ENCODE measurements at regions not wholly inside any gene's neighbourhood (a gene's known extent, or its start where the extent isn't known, plus 50 kb on each side); places are given as distances from the start of the nearest gene placed in this dataset.
"Not testable (repeated sequence)": the region's sequence is repeated elsewhere in the genome, so short reads cannot be mapped to it uniquely, and the experiment has no call there.

DNA sequence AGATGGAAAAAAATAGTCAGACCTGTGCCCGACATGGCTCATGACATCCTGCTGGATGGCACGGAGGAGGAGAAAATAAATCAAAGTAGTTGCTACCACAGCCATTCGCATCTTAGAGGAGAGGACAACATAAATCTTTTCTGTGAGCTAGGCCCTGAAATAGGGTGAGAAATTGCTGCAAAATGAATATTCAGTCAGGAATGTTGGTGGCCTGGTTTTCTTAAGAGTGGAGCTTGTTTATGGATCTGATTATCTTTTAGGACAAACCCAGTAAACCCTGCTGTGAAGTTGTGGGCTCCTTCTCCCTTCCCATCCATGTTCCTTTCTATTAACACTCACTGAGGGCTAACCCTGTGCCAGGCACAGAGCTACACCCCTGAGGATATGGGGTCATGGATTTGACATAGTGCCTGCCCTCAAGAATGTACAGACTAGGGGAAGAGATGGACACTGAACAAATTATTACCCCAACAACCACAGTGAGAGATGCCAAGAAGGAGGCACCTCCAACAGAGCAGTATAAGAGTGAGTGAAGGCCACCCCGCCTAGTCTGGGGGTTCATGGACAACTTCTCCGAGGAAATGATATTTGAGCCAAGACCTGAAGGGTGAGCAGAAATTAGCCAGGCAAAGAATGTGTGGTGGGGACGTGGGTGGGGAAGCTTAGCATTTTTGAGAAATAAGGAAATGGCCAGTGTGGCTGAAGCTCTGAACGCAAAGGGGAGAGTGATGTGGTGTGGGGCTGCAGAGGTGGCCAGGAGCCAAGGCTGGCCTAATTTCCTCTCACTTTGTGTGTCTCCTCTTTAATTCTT, 68.9 kb upstream of the ARL8B start:
- peaks cover 46% of the 10 kb centered on the region in 2 experiments for H3K4me1 ChIP-seq (ENCODE audit: control insufficient read depth in 1 of 2, insufficient read depth in 1 of 2, low read depth in 1 of 2, low read length in 1 of 2)
- peak overlapping the region; percentile 82 for H3K27ac ChIP-seq
- no peak overlapping the region for H3K4me3 ChIP-seq (ENCODE audit: low read depth in 1 of 2, low read length in 1 of 2)
- TF ChIP-seq, protein P1, sequence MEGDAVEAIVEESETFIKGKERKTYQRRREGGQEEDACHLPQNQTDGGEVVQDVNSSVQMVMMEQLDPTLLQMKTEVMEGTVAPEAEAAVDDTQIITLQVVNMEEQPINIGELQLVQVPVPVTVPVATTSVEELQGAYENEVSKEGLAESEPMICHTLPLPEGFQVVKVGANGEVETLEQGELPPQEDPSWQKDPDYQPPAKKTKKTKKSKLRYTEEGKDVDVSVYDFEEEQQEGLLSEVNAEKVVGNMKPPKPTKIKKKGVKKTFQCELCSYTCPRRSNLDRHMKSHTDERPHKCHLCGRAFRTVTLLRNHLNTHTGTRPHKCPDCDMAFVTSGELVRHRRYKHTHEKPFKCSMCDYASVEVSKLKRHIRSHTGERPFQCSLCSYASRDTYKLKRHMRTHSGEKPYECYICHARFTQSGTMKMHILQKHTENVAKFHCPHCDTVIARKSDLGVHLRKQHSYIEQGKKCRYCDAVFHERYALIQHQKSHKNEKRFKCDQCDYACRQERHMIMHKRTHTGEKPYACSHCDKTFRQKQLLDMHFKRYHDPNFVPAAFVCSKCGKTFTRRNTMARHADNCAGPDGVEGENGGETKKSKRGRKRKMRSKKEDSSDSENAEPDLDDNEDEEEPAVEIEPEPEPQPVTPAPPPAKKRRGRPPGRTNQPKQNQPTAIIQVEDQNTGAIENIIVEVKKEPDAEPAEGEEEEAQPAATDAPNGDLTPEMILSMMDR (IDR thresholded peaks at IDR 0.05): no peak
- no peaks in the 10 kb centered on the region for H3K9me3 ChIP-seq
- H3K27me3 ChIP-seq: no peaks in the 10 kb centered on the region
- H3K36me3 ChIP-seq: no peaks in the 10 kb centered on the region

DNA sequence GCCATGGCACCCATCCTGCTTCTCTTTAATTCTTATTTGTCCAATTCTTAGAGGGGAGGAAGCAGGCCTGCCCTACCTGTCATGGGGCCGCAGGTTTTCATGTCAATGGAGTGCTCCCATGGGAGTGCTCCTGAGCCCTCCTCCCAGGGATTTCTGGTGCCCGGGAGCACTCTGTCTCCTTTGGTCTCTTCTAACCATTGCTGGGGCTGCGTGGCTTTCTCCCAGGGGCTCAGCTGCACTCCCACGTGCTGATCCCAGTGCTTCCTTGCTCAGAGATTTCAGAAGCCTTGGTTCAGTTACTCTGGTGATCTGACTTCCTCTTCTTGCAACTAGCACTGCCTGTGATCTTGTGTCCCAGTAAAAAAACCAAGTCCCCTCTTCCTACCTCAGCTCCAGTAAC, 68.0 kb upstream of the ARL8B start:
- H3K36me3 ChIP-seq: no peaks in the 10 kb centered on the region
- H3K27ac ChIP-seq: peak overlapping the region; percentile 82
- TF ChIP-seq, protein P1 (IDR thresholded peaks at IDR 0.05): no peak
- peaks cover 46% of the 10 kb centered on the region in 2 experiments for H3K4me1 ChIP-seq (ENCODE audit: control insufficient read depth in 1 of 2, insufficient read depth in 1 of 2, low read depth in 1 of 2, low read length in 1 of 2)
- no peaks in the 10 kb centered on the region for H3K27me3 ChIP-seq
- no peak overlapping the region for H3K4me3 ChIP-seq (ENCODE audit: low read depth in 1 of 2, low read length in 1 of 2)
- no peaks in the 10 kb centered on the region for H3K9me3 ChIP-seq

DNA sequence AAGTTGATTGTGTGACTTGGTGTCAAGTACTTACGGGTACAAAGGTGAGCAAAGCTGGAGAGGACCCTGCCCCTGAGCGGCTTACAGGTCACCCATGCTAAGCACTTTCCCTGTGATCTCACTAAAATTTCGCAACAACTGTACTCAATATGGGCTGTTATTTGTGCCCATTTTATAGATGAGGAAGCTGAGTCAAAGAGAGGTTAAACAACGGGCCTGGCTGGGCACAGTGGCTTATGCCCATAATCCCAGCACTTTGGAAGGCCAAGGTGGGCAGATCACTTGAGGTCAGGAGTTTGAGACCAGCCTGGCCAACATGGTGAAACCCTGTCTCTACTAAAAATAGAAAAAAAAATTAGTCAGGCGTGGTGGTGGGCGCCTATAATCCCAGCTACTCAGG, 67.5 kb upstream of the ARL8B start:
- Histone ChIP-seq H3K27ac (peak overlapping the region; percentile 82), H3K4me1 (ENCODE audit: control insufficient read depth in 1 of 2, insufficient read depth in 1 of 2, low read depth in 1 of 2, low read length in 1 of 2) (peaks cover 46% of the 10 kb centered on the region in 2 experiments)
- H3K9me3 ChIP-seq; H3K4me3 ChIP-seq (ENCODE audit: low read depth in 1 of 2, low read length in 1 of 2); H3K36me3 ChIP-seq; H3K27me3 ChIP-seq: not testable (repeated sequence)

DNA sequence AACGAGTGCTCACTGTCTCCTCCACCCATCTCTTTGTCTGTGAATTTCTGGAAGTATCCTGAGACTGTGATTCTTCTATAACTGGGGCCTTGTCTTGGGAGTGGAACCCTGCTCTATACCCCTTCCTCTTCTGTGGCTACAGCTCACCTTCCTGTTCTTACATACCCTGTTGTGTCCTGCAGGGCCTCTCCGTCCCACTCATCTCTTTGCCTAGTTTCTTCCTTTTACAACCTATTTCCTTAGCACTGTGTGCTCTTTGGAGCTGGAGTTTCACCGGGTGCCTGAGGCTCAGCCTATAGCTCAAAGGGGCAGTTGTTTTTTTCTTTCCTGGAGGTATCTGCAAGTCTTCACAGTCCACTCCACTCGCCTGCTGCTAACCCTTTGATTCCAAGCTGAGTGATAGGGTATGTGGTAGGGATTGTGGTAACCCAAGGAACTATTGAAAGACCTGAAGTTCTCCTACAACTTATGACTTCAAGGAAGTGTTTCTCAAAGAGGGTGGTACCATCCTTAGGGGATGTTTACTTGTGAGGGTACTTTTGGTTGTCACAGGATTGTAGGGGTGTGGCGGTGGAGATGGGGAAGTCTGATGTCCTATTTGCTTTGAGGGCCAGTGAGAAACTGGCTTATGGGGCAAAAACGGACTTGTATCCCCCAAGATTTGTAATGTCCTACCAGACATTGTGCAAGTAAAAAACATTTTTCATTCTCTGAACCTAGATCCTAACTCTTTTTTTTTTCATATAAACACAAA, 66.6 kb upstream of the ARL8B start:
- Histone ChIP-seq H3K4me1 (ENCODE audit: control insufficient read depth in 1 of 2, insufficient read depth in 1 of 2, low read depth in 1 of 2, low read length in 1 of 2) (peaks cover 46% of the 10 kb centered on the region in 2 experiments), H3K9me3 (no peaks in the 10 kb centered on the region), H3K27ac (peak overlapping the region; percentile 82), H3K36me3 (no peaks in the 10 kb centered on the region), H3K27me3 (no peaks in the 10 kb centered on the region), H3K4me3 (ENCODE audit: low read depth in 1 of 2, low read length in 1 of 2) (peak overlapping the region in 1 of 2 experiments; percentile 8)
- TF ChIP-seq, protein P1 (IDR thresholded peaks at IDR 0.05): no peak

DNA sequence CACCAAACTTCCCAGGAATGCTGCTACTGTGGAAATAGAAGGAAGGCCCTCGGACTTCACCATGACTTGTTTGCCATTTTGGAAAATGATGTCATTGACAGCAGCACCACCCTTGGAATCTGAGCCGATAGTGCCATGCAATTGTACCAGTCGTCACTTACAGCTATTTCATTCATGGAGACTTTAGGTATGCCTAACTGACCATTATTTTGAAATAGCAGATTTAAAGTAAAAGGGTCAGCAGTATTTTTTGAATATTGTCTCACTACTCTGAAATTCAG, 66.0 kb upstream of the ARL8B start:
- H3K27ac ChIP-seq: peak overlapping the region; percentile 82
- TF ChIP-seq, protein P1 (IDR thresholded peaks at IDR 0.05): no peak
- H3K4me3 ChIP-seq (ENCODE audit: low read depth in 1 of 2, low read length in 1 of 2): peak overlapping the region in 1 of 2 experiments; percentile 8
- H3K4me1 ChIP-seq (ENCODE audit: control insufficient read depth in 1 of 2, insufficient read depth in 1 of 2, low read depth in 1 of 2, low read length in 1 of 2): peaks cover 46% of the 10 kb centered on the region in 2 experiments
- H3K27me3 ChIP-seq: no peaks in the 10 kb centered on the region
- H3K36me3 ChIP-seq: no peaks in the 10 kb centered on the region
- H3K9me3 ChIP-seq: no peaks in the 10 kb centered on the region

DNA sequence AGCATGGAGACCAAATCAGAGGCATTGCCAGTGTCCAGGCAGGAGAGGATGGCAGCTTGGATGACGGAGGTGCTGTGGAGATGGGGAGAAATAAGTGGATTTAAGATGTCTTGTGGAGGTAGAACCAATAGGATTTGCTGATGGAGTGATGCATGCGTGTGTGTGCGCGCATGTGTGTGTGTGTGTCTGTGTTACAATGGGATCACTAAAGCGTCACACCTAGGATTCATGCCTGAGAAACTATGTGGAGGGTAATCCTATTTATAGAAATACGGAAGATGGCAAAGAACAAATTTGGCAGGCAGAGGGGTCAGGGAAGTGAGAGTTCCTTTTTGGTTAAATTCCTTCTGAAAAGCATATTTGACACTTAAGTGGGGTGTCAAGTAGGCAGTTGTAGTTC, 64.8 kb upstream of the ARL8B start:
- Histone ChIP-seq H3K27me3 (no peaks in the 10 kb centered on the region), H3K27ac (no peak overlapping the region), H3K36me3 (no peaks in the 10 kb centered on the region), H3K4me1 (ENCODE audit: control insufficient read depth in 1 of 2, insufficient read depth in 1 of 2, low read depth in 1 of 2, low read length in 1 of 2) (peaks cover 46% of the 10 kb centered on the region in 2 experiments), H3K9me3 (no peaks in the 10 kb centered on the region), H3K4me3 (ENCODE audit: low read depth in 1 of 2, low read length in 1 of 2) (no peak overlapping the region)
- TF ChIP-seq, protein P1 (IDR thresholded peaks at IDR 0.05): no peak

Measured in neutrophil (primary cell).